ENCODE measurements at regions not wholly inside any gene's neighbourhood (a gene's known extent, or its start where the extent isn't known, plus 50 kb on each side); places are given as distances from the start of the nearest gene placed in this dataset.

DNA sequence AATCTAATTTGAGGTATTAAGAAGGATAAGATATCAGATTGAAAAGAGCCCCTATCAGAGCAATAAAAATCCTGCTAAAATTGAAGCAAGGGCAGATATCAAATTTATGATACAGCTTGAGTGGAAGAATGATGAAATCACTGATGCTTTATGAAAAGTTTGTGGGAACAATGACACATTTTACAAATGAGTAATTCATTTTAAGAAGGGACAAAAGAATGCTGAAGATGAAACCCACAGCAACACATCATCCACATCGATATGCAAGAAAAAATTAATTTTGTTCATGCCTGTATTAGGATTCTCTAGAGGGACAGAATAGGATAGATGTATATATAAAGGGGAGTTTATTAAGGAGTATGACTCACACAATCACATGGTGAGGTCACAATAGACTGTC lies 355.6 kb upstream of the GYPC start:
- intact Hi-C loops (cut with DNase I, micrococcal nuclease) = no loop called here
- DNase-seq (no peak), ATAC-seq (no peak)

DNA sequence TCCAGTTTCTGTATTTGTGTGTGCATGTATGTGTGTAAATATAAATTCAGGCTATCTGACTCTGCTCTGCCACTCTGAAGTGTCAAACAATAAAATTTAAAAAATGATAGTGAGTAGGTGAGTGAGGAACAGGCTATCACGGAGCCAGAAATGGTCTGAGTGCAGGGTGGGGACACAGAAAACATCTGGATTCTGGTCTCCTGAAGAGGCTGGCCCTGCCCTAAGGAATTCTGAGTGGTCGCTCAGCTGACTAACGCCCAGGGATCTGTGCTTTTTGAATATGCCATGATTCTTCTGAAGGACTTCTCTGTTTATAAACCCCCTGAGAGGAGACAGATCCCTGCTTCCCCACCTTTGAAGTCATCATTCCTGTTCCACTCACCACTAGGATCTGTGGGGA lies 353.9 kb upstream of the GYPC start:
- no peak for ATAC-seq
- no peak for DNase-seq
- intact Hi-C loops (cut with DNase I, micrococcal nuclease) = no loop called here

DNA sequence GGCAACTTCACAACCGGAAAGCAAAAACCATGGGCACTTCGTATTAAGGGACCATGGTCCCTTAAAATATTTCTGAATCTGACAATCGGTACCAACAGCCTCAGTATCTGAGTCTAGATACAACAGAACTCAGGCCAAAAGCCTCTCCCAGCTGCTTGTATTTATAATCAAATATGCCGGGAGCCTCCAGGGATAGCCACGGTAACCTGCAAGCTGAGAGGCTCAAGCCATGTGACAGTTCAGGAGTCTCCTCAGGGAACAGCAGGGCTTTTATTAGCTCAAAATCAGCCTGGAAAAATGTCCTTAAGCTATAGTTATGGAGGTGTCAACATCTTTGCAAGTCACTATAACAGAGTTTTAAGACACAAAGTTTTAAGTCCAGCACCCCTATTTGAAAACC lies 352.8 kb upstream of the GYPC start:
- intact Hi-C loops (cut with DNase I, micrococcal nuclease) = no loop called here
- ATAC-seq (no peak), DNase-seq (no peak)

DNA sequence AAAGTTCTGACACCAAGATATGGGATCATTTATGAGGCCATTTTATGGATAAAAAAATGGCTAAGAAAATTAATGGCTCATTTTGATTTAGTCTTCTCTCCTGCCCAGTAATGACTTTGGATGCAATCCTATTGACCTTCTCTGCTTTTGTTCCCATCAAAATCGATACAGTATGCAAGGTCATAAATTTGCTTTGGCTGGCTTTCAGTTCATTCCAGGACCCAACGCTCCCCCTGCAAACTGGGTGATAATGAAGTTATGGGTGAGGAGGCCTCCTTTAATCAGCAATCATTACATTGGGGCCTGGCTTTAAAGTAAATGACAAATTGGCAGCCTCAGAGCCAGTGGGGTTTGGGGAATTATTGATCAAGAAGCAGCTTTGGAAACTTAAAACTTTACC lies 351.8 kb upstream of the GYPC start:
- DNase-seq (no peak), ATAC-seq (no peak)
- intact Hi-C loops (cut with DNase I, micrococcal nuclease) = no loop called here

DNA sequence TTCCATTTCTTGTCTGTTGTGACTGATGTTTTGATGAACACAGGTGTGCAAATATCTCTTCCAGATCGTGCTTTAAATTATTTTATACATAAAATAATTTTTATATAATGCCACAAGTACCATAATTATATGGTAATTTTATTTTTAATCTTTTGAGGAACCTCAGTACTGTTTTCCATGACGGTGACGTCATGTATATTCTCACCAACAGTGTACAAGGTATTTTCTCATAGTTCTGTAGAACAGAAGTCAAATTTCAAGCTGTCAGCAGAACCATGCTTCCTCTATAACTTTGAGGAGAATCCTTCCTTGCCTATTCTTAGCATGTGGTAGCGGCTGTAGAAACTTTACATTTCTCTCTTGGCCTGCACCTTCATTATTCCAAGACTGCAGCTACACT lies 349.4 kb upstream of the GYPC start:
- ATAC-seq = no peak
- intact Hi-C loops (cut with DNase I, micrococcal nuclease) = no loop called here

DNA sequence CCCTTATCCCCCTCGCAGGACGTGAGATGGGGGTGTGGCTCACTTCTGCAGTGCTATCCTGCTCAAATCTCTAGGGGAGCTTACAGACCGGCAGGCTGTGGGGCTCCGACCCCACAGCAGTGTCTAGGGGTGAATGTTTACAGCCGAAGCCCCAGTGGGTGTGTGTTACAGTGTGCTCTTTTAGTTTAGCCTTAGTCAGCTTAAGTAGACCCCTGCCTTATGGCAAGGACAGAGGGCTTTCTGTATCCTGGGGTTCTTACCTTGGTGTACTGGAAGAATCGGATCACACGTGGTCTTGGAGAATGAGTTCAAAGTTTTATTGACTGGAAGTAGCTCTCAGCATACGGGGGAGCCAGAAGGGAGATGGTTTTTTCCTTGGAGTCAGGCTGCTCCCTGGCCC lies 348.2 kb upstream of the GYPC start:
- no peak for DNase-seq
- intact Hi-C loops (cut with DNase I, micrococcal nuclease) = no loop called here
- ATAC-seq = no peak

More for the DNA sequence above, 349.4 kb upstream of the GYPC start:
- DNase-seq = no peak

DNA sequence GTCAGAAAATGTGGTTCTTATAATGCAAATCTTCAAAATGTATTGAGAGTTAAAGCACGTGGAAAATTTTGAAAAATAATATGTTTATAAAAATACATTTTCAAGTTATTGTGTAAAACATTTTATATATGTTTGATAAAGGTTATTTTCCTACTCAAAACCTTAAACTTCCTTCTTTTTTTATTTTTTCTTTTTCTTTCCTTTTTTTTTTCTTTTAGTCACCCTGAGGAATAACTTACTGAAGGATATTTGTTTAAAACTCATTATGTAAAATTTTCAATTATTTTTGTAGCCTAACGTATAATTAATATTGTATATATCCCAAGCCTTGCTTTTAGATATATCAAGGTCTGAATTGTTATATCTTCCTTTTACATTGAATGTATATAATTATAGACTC lies 346.8 kb upstream of the GYPC start:
- ATAC-seq (no peak), DNase-seq (no peak)
- intact Hi-C loops (cut with DNase I, micrococcal nuclease) = no loop called here

DNA sequence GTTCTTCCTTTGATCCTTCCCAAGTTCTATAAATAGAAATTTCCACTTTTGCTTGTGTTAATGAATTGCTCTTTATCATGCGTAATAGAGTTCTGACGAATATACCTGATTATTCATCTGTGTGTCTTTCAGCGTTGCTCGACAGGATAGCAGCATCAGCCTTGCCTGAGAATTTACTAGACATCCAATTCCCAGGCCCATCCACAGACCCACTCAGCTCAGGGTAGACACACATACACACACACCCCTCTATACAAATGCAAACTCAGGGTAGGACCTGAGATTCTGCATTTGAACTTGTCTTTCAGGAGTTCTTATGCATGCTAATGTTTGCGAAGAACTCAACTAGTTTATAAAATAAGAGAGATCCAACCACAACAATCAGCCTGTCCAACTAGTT lies 343.4 kb upstream of the GYPC start:
- DNase-seq = no peak
- intact Hi-C loops (cut with DNase I, micrococcal nuclease) = no loop called here
- ATAC-seq = no peak

DNA sequence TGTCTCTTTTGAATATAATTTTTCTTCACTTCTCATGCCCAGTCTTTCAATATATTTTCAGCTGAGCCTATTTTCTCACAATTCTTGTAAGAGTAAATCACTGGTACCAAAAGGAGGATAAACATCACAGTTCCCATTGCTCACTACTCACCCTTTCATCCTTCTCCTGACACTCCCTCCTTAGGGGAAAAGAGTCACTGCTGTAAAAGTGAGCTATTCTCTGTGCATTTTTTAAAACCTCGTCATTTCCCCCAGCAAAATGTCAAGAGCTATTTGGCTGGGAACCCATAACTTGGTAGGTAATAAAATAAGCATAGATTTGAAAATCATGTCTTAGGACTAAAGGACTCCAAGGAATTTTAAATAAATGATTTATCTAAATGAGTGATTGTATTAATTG lies 340.1 kb upstream of the GYPC start:
- DNase-seq (no peak), ATAC-seq (no peak)
- intact Hi-C loops (cut with DNase I, micrococcal nuclease) = no loop called here

DNA sequence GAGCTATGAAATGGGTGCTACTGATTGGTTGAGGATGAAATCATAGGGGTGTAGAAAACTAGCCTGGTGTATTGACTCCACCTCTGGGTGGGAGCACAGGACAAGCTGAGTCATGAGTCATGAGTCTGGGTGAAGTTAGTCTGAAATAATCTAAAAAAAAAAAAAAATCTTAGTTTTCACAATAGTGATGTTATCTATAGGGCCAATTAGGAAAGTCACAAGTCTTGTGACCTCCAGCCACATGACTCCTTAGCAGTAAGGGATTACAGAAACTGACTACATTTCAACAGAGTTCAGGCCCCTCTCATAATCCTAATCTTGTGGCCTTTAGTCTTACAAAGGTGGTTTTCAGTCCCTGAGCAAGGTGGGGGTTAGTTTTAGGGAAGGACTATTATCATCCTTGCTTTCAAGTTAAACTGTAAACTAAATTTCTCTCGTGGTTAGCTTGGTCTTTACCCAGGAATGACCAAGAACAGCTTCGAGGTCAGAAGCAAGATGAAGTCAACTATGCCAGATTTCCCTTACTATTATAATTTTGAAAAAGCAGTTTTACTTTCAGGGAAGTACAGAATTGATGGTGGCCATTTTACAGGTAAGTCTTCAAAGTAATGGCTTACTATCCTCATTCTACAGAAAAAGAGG lies 338.0 kb upstream of the GYPC start:
- intact Hi-C loops (cut with DNase I, micrococcal nuclease) = no loop called here
- DNase-seq = no peak
- ATAC-seq = no peak

DNA sequence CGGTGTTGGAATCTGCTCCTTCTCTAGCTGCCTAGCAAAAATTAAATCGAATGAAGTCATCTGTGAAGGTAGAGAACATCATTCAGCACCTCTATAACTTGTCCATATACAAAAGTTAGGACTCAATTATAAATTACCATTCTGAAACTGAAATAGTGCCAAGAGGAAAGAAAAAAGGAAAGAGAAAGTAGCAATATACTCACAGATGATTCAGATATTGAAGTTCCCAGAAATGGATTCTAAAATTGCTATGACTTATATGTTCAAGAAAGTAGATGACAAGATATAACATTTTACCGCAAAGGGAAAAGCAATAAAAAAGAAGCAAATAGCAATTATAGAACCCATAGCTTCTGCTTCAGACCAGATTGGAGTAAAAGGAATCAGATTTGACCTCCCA lies 333.6 kb upstream of the GYPC start:
- DNase-seq = no peak
- no peak for ATAC-seq
- intact Hi-C loops (cut with DNase I, micrococcal nuclease) = no loop called here

DNA sequence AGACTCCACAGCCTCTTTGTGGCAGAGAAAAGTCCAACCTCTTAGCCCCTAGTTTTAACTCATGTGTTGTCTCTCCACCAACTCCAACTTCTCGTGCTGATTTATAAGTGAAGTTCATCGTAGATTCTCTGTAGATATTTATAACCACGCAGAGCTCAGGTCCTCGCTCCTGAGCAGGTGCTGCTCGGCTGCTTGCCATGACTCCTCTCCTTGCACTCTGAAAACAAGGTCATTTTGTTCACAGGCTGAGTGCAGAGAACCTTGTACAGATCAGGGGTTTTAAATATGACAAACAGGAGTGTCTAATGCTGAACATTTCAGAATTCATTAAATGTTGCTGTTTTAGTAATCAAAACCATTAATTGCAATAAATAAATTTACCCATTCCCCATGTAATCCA lies 330.8 kb upstream of the GYPC start:
- intact Hi-C loops (cut with DNase I, micrococcal nuclease) = no loop called here
- ATAC-seq (no peak), DNase-seq (no peak)

DNA sequence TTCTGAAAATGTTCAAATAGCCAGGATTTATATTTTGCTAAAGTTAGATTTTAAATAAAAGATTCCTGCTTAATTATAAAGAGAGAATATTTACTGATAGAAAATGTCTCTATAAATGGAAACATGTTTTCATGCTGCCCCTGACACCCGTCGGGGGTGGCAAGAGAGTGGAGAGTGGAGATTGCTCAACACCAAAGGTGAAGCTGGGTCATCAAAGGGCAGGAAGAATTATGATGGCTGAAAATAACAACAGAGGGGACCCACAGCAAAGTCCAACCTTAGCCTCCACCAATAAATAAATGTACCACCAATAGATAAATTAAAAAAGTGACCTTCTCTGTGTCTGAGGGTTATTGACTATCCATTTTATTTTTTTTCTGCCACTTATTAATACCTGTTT lies 326.8 kb upstream of the GYPC start:
- ATAC-seq = no peak
- DNase-seq = no peak
- intact Hi-C loops (cut with DNase I, micrococcal nuclease) = no loop called here

DNA sequence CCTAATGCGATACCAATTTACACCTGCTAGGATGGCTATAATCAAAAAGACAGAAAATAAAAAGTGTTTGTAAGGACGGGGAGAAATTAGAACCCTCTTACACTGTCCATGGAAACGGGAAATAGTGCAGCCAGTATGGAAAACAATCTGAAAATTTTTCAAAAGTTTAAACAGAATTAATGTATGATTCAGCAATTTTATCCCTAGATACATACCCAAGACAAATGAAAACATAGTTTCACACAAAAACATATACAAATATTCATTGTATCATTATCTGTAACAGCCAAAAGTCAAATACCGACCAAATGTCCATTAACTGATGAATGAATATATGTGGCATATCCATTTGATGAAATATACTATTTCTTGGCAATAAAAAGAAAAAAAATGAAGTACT lies 313.5 kb upstream of the GYPC start:
- ATAC-seq (no peak), DNase-seq (no peak)
- intact Hi-C loops (cut with DNase I, micrococcal nuclease) = no loop called here

DNA sequence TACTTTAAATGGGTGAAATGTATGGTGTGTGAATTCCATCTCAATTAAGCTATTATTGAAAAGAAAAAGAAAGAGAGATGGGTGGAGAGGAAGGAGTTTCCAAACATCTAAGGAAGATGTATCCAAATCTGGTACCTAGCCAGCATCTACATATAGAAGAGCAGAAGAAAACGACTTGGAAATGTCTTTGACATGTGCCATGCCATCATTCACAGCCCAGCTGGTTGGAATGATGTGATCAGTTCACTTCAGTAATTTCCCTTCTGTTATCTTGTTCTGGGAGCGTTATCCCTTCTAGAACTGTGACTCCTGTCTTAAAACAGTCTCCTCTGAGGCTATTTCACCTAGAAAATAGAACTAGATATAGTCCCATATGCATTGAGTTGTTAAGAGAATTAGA lies 312.8 kb upstream of the GYPC start:
- DNase-seq = no peak
- intact Hi-C loops (cut with DNase I, micrococcal nuclease) = no loop called here
- ATAC-seq = no peak

DNA sequence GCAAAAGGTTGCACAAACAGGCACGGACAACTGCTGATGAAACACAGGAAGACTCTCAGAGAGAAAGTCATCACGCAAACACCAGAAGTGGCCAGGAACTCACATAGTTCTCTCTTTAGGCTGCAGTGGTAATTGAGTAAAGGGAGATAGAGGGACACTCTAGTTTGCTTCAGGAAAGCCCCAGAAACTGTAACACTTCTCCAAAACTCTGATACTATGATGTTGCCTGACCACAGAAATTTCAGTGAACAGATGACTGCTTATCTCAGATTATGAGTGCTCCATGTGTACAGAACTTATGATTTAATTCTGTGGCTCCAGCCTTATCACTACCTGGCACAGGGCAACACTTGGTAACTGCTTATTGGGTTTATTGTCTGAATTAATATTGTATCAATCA lies 311.5 kb upstream of the GYPC start:
- ATAC-seq = no peak
- intact Hi-C loops (cut with DNase I, micrococcal nuclease) = no loop called here
- no peak for DNase-seq

DNA sequence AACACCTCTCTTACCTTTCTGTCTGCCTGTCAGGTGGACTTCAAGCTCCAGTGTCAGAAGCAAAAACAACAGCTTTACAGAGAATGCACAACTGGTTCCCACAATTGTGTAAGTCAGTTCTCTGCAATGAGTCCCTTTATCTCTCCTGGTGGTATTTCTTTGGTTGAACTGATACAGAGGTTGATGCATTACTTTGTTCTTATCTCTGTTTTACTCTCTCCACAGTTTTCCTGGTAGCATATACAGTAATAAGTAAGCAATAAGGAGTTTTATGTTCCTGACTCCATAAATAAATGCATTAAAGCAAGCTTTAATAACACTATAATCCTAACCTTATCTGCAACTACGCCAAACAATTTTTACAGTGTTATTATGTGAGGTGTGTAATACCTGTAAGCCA lies 310.3 kb upstream of the GYPC start:
- DNase-seq (no peak), ATAC-seq (peak; percentile 25)
- intact Hi-C loops (cut with DNase I, micrococcal nuclease) = no loop called here

DNA sequence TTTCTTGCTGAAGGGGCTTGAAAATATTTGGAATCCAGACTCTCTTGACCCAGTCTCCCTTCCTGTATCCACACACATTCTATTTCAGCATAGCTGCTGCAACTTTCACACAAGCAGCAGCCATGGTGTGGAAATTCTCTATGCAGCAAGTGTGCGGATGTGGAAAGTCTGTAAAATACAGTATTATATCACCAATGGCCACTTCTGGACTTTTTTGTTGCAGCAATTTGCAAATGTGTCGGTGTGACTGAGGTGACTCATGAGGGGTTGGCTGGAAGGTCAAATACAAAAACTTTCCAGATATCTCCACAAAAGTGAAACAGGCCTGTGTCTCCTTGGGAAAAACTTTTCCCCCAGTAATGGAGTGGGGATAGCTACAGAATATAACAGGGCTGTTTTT lies 299.3 kb upstream of the GYPC start:
- no peak for DNase-seq
- no peak for ATAC-seq
- intact Hi-C loops (cut with DNase I, micrococcal nuclease) = no loop called here

DNA sequence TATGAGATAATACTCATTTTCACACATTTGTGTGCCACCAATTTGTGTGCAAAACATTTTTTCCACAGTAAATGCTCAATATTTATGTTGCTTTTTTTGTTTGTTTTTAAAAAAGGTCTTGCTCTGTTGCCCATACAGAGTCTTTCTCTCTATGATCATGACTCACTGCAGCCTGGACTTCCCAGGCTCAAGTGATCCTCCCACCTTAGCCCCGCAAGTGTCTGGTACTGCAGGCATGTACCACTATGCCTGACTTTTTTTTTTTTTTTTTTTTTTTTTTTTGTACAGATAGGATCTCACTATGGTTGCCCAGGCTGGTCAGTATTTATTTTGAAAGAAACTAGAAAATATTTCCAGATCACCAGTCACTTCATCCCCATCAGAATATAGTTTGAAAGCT lies 297.8 kb upstream of the GYPC start:
- intact Hi-C loops (cut with DNase I, micrococcal nuclease) = no loop called here
- no peak for DNase-seq
- ATAC-seq = no peak

DNA sequence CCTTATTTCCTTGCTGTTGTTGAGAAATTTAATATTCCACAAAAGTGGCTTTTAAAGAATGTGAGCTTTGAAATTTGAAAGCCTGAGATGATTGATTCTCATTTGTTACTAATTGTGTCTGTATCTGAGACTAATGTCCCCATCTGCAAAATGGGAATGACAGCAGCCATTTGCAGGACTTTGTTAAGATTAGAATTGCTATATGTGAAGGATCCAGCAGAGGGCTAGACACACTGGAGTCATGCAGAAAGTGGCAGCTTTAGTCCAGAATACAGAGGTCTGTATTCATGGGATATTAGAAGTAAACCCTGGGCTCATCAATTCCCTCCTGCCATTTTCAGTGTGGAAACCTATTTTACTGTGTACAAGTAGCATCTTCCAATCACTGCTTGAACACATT lies 296.5 kb upstream of the GYPC start:
- no peak for ATAC-seq
- intact Hi-C loops (cut with DNase I, micrococcal nuclease) = no loop called here
- no peak for DNase-seq

DNA sequence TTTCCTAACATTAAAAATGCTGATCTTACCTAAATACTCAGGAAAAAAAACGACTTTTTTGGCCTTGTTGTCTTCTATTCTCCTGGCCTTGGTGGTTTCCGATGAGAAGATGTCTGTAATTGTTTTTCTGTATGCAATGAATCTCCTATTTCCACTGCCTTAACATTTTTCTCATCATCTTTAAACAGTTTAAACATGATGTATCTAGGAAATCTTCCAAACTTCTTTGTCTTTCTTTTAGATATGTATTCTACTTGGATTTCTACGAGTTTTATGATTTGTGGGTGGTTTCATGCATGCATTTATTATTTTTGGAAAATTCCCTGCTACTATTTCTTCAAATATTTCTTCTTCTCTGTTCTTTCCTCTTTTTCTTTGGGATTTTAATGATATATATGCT lies 288.6 kb upstream of the GYPC start:
- intact Hi-C loops (cut with DNase I, micrococcal nuclease) = no loop called here
- no peak for ATAC-seq
- DNase-seq = no peak

DNA sequence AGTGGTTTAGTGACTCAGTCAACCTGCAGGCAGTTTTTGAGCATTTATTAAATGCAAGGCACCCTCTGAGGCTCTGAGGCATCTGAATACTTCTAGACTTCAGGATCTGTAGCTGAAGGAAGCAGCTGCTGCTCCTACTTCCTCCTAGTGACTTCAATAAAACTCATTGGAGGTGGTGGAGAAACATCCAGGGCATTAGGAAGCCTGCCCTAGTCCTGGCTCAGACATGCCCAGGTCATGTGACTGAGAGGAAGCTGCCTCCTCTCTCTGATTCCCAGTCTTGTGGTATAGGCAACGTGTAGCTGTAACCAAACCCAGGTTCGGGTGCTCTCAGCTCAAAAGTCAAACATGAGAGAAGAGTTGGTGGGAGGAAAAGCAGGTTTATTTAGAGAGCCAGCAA lies 287.2 kb upstream of the GYPC start:
- ATAC-seq (no peak), DNase-seq (no peak)
- intact Hi-C loops (cut with DNase I, micrococcal nuclease) = no loop called here
